GM18502 (cell line): ENCODE measurements at regions not wholly inside any gene's neighbourhood (a gene's known extent, or its start where the extent isn't known, plus 50 kb on each side); places are given as distances from the start of the nearest gene placed in this dataset.

Source experiments
- ATAC-seq: cut with Tn5 transposase; IDR thresholded peaks from one replicate; pipeline ENCODE4 v1.9.1; 2021; ENCODE audit warnings: mild to moderate bottlenecking; ENCODE audit not compliant: unreplicated experiment, poor library complexity

DNA sequence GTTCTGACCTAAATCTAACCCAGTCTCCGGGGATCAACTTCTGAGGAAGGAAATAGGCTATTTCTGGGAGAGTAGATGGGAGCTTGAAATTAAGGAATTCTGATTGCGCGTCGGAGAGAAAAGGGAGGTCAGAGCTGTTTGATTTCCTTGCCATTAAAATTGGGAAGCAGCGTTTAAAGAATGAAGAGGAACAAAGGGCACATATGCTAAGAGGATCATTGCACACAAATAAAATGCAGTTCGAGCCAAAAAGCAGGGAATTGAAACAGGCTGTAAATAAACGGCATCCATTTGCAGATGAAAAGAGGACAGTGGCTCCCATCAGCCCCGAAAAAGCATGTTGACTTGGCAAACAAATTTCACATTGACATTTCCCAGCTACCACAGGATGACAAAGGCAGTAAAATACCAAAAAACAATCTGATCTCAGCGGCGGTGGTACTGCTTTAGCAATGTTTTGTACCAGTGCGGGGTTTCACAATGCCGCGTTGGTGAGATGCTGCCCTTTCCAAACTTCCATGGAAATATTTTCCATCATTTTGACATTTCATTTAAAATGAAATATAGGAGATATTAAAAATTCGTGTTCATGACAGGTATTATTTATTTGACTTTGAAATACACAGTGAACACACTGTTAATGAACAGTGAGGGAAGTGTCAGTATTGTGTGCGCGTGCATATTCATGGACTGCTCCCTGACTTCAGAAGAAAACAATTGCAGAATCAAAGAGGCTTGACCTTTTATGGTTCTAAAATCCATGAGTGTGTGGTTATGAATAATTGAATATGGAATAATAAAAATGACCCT, 108.8 kb downstream of the SQOR start:
- no peak for ATAC-seq

DNA sequence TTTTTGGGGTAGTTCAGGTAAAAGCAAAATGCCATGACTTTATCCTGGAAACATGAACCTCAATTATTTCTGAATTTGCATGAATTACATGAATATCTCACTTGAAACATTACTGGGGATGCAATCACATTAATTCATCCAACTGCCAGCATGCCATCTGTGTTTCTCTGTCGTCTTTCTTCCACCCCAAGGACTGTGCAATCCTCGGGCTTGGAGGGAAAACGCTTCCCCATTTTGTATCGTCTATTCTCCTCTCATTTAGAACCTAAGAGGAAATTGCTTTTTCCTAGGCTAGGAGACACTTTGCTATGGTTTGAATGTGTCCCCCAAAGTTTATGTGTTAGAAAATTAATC, 109.4 kb downstream of the SQOR start:
- no peak for ATAC-seq

DNA sequence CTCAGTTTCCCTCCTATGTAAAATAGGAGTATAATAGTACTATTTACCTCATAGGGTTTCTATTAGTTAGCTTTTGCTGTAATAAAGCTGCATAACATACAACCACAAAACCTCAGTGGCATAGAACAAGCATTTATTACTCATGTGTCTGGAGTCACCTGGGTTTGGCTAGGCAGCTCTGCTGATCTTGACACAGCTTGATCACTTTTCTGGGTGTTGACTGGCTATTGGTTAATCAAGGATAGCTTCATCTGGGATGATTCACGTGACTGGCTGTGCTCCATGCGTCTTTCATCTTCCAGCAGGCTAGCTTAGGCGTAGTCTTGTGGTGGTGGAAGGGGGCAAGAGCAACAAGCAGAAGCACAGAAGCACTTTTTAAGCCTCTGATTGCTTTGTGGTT, 112.6 kb downstream of the SQOR start:
- ATAC-seq: no peak

DNA sequence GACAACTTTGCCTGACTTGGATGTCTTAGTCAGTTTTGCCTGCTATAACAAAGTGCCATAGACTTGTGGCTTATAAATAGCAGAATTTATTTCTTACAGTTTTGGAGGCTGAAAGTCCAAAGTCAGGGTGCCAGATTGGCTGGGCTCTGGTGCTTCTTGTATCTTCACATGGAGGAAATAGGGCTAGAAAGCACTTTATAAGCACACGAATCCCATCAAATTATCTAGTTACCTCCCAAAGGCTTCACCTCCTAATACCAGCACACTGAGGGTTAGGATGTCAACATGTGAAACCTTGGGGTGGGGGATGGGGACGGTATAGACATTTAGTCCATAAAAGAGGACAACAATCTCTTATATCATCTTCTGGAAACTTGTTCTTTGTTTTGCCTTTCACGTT, 116.8 kb downstream of the SQOR start:
- ATAC-seq: no peak

DNA sequence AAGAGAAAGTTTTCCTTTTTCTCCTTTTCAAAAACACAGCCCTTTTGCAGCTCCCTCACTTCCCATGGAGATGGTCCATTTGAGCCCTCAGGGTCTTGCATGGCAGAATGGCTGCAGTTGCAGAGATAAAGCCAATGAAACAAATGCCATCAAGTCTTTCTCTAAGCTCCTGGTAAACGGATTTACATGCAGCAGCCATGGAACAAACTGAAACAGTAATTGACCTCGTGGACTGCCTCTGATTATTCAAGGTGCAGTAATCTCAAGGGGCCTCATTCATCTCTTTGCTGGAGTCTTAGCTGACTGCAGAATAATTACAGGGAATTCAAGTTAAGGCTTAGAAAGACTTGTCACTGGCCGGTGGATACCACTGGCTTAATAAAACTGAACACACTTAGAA, 125.1 kb downstream of the SQOR start:
- no peak for ATAC-seq

DNA sequence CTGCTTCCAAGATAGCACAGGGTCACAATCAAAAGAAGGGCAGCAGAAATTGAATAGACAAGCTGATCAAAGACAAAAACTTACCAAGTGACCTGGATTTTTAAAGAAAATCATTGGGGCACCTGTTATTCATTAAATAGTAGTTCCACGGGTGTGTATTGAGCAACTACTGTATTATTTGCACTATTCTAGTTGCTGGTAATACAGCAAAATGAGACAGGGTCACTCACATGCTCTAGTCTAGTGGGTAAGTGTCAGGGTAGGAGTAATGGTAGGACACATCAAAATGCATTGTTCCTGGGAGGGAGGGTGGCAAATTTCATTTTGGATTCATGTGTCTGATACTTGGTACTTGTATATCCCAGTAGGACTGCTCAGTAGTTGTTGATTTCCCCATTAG, 127.9 kb downstream of the SQOR start:
- no peak for ATAC-seq

DNA sequence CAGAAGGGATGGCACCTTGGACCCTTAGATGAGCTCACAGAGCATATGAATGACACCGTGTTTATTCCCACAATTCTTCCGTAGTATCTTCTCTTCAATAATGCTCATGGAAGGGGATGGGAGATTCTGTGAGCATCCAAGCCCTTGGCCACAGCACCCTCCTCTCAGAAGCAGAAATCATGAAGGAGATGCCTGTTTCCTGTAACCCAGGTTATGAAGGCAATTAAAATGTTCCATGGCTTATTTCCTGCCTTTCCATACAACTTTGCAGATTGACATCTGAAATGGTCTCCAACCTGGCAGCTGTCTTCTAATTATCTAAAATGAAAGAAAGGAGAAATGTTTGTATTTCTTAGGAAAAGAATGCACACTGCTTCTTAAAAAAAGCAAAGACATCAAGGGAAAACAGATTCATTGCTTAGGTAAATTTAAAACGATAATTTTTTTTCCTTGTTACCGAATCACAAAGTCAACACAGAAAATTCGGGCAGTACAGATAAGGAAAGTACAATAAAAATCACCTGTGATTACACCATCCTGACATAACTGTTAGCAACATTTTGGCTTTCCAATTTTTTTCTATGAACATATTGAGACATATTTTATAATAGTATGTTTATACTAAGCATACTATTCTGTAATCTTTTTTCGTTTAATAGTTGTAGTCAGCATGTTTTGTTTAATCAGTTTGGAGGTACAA, 128.5 kb downstream of the SQOR start:
- no peak for ATAC-seq

DNA sequence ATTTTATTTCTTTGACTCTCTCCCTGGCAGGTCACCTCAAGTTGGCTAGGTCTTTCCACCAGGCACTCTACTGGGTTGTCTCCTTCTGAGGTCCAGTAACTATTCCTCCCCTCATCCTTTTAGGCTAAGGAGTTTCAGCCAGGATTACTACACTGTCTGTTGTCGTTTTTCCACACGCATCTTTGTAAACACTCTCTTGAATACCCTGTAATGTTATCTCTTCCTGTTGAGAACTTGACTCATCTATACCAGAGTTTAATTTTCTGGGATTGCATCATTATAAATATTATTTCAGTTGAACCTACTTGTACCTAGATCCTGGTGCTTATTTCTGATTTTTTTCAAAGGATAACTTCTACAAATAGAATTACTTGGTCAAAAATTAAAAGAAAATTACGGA, 138.3 kb downstream of the SQOR start:
- ATAC-seq: no peak

DNA sequence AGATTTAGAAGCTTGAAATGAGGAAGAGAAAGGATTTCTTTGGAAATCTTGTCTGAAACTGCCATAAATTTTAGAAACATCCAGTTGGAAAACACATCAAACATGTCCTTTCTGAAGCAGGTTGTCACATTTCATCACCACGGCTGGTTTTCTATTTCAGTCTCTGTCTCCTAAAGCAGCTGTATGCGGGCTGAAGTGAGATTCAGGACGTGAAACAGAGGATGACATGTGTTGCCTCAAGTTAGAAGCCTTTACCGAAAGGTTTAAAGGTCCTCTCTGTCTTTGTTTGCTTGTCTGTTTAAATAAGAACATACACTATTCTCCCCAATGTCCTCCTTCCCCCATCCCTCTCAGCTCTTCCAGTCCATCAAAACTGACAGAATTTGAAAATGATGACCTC, 141.9 kb downstream of the SQOR start:
- ATAC-seq: no peak

DNA sequence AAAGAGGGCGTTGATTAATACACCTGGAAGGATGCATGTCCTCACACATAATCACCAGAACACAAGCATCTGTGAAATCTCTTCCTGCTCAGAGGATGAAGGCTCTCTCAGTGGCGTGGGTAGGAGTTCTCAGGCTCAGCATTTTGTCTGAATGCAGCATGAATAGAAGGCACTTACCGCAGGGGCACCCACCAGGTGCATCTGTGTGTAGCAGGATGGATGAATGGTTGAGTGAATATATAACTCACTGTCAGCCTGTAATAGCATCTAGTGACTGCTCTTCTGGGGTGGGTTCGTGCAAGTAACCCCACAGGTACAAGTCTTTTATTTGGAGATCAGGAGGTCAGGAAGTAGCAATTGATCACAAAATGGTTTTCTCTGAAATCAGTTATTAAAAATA, 143.0 kb downstream of the SQOR start:
- ATAC-seq: no peak

DNA sequence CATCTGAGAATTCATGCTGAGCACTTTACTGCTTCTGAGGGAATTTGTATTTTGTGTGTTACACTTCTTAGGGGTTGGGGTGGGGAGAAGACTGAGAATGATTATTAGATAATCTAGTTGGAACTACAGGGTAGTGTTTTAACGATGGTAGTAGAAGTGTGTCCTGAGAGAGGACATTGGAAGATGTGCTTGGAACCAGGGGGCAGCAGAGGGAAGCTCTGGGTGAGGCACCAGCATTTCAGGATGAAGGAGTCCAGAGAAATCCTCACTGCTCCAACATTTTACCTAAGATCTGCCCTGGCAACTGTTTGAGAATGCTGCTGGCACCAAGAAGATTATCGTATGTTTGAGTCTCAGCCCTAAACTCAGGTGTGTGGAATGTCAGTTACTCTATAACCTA, 145.5 kb downstream of the SQOR start:
- no peak for ATAC-seq

DNA sequence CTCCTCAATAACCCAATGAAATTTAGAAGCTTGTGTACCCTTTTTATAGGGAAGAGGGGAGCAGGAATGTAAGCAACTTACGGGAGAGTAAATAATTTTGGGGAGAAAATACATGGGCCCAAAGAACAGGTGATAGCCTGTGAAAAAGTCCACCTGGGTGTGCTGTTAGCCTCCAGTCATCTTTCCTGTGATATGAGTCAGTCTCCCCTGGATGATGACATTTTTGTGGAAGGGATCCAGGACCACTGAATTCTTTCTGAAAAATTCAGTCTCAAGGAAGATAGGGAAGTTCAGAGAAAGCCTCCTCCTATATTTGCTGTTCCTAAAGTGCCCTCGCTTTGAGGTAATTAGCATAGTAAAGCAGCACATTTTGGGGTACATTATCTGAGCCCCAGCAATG, 149.8 kb downstream of the SQOR start:
- no peak for ATAC-seq

DNA sequence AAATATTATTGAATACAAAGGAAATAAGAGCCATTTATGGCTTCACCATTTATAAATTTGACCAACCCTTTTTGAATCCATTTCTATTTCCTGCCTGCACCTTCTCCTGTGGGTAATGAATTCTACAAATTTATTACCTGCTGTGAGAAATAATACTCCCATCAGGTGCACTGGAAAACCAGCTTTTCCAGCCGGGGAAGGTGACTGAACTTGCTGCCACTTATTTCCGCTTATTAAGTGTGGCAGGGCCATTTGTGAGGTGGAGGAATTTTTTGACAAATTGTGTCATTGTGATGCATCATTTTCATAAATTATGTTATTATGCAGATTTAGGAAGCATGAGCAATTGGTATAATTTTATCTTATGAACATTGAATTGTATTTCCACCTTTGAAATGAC, 151.1 kb downstream of the SQOR start:
- no peak for ATAC-seq

DNA sequence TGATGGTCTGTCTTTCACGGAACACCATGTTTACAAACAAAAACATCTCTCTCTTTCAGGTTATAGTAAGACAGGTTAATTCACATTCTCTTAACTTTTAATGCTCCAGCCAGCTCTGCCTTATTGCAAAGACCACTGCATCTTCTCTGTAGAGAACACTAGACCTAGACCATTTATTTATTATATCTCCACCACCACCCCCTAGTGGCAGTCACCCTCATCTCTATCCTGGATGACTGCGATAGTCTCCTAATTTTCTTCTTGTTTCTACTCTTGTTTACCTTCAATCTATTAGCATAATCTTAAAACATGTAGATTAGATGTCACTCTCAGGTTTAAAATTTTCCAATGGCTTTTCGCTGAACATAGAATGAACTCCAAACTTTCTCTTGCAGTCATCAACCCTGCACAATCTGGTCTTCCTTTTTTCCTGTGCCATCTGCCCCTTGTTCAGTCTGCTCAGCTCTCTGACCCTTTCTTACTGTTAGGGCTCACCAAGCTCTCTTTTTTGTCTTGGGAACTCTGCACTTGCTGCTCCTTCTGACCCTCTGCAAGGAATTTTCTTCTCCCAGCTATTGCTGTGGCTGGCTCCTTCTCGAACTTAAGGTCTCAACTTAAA, 155.6 kb downstream of the SQOR start:
- ATAC-seq: no peak

DNA sequence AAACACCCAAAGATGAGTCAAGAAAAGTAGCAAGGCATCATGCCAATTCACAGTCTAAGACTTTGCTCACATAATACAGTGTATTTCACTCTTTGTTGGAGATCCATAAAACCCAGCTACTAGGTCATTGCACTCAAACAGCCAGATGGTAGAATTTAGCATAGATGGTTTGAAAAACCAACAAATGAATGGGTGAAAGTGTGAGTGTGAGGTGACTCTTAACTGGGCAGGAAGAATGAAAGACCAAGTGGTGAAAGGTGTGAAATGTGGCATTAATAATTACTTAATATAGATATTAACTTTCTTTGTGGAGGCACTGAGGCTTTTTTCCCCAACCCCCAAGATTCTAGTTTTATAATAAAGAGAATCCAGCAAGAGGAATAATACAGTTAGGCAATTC, 159.5 kb downstream of the SQOR start:
- no peak for ATAC-seq

DNA sequence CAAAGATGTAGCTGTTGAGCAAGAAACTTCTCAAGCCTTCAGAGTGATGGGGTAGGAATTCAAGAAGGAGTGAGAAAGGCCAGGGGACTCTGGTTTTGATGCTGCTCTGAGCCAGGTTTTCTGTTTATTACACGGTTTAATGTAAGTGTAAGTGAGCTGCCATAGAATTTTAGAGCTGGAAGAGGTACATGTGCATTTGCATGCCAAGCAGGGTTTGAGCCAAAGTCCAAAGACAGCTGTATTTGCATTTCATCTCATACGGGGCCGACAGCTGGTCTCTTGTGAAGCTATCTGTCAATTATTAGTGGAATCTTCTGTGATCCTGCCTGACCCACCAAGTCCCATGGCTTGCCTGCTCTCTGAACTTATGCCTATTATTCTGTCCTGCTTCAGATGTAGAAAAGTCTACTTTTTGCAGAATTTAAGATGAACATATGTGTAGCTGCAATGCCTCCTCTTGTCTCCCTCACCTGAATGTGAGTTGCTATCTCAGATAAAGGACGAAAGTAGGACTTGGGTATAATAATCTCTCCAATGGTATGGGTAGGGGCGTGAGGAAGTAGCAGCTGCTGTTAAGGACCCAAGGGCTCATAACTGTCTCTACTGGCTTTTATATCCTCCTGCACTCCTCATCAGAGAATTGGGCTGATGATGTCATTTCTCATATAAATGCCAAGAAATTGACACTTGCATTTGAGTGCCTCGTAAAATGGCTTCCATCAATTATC, 160.0 kb downstream of the SQOR start:
- no peak for ATAC-seq

DNA sequence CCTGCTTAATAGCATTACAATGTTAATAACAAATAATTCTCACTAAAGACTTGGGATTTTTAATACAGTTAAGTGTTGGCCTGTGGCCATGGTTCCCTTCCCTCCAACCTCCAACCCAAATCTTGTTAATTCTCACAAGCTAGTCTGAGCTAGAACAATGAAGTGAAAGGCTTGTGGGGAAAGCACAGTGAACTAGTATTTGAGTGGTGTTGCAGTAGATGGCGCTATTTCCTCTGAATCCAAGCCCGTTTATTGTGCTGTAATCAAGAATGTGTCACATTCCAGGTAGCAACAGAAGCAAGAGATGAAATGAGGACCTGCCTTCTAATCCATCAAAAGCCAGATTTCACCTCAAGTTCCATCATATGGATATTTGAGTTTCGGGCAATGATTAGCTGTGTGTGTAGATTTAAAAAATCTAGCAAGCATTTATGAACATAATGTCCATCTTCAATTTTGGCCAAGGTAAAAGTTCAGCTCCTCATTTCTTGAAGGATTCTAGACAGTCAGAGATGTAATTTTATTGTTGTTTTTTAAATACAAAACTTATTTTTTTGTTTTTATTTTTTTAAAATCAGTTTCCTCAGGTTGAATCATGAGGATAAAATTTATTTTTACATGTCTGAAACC, 160.7 kb downstream of the SQOR start:
- ATAC-seq: no peak

DNA sequence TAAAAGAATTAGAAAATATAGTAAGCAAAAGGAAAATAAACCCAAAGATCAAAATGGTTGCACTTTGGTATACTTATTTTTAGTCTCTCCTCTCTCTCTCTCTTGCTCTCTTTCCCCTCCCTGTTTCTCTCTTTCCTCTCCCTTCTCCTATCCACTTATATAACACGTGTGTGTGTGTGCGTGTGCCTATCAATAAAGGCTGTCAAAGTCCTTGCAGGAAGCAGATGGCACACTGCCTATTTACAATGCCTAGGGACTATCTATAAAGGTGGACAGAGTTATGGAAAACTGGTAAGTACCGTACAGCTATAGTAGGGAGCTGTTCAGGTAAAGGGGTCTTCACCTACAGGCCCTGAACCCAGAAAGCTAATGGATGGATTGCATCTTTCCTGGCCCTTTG, 161.6 kb downstream of the SQOR start:
- no peak for ATAC-seq

DNA sequence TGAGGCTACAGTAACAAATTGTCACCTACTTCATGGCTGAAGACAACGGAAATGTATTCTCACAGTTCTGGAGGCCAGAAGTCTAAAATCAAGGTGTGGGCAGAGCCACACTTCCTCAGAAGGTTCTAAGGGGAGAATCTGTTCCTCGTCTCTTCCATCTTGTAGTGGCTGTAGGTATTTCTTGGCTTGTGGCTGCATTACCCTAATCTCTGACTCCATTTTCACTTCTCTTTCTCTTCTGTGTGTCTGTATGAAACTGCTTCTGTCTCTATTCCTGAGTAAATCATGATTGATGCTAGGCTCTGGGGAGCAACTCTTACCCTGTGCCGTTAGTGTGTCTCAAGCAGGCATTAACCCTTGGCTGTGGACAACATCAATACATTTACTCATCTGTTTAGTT, 164.7 kb downstream of the SQOR start:
- peak; percentile 58 for ATAC-seq

DNA sequence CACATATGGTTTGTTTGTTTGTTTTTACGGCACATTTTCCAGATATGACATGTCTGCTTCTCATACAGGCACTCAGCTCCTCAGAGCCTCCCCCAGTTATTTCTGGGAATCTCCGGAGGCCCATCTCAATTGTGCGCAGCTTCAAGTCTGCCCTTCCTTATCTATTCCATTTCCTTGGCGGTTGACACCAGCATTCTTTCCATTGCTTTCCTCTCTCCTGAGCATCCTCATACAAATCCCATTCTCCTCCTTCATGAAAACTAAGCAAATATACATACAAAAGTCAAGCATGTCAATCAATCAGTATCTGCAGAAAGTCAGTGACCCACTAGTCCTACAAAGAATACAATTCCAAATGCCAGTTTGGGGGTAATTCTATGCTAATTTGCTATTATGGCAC, 166.7 kb downstream of the SQOR start:
- ATAC-seq: no peak

DNA sequence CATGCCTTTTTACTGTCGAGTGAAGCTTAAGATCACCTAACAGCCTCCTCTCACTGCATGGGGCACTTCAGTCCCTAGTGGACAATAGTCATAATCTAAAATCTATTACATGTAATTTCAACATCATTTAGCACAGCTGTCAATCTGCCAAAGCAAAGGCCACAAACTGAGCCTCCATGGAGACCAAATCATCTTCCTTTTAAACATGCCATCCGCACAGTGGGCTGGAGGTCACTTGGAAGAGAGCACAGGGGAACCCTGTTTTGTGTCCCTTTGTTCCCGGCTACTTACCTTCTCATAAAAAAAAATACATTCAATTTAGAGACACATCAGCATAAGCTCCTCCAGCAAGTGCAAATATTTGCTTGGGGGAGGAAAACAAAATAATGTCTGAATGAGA, 167.3 kb downstream of the SQOR start:
- no peak for ATAC-seq
